CD8-positive, alpha-beta memory T cell (primary cell): ENCODE measurements at regions not wholly inside any gene's neighbourhood (a gene's known extent, or its start where the extent isn't known, plus 50 kb on each side); places are given as distances from the start of the nearest gene placed in this dataset.
"Not testable (repeated sequence)": the region's sequence is repeated elsewhere in the genome, so short reads cannot be mapped to it uniquely, and the experiment has no call there.

Source experiments
- CTCF ChIA-PET: fragments of 350-600 bp; sonication (Branson Sonifier 250); formaldehyde crosslinking; loops from one replicate; lab custom pipeline; 2021; ENCODE audit warnings: antibody characterized with exemption; lab: Charles Lee
- POLR2A ChIA-PET: fragments of 350-600 bp; sonication (Branson Sonifier 250); formaldehyde crosslinking; loops from one replicate; lab custom pipeline; 2021; ENCODE audit warnings: antibody characterized with exemption; lab: Charles Lee
- DNase-seq, 5 donors: peaks; one replicate each; pipeline versions ENCODE4 v3.0.0 to v3.0.0-alpha.2; 2020 to 2022; ENCODE audit warnings: mixed read lengths in 1 of 5
- H3K27ac ChIP-seq: one replicate; pipeline ENCODE4 v1.7.0; 2013; ENCODE audit warnings: low read depth, mild to moderate bottlenecking, low read length, moderate library complexity
- H3K27me3 ChIP-seq: 2 replicates; pipeline ENCODE4 v1.7.0; 2013; ENCODE audit warnings: low read length, mild to moderate bottlenecking; ENCODE audit not compliant: insufficient read depth, poor library complexity, severe bottlenecking
- H3K36me3 ChIP-seq: 2 replicates; pipeline ENCODE4 v1.7.0; 2013; ENCODE audit warnings: mild to moderate bottlenecking, low read length, moderate library complexity; ENCODE audit not compliant: insufficient read depth
- H3K4me1 ChIP-seq: 2 replicates; pipeline ENCODE4 v1.7.0; 2013; ENCODE audit warnings: mild to moderate bottlenecking, low read length, moderate library complexity; ENCODE audit not compliant: insufficient read depth
- H3K4me3 ChIP-seq: 2 replicates; pipeline ENCODE4 v1.7.0; 2013; ENCODE audit warnings: mild to moderate bottlenecking, low read length
- H3K9me3 ChIP-seq: 2 replicates; pipeline ENCODE4 v1.7.0; 2013; ENCODE audit warnings: mild to moderate bottlenecking, low read length
- H3K27ac Mint-ChIP-seq, 8 donors: one replicate each; pipeline ENCODE4 v1.8.0; 2020 to 2021; ENCODE audit warnings: mixed read lengths in 8 of 8, mild to moderate bottlenecking in 6 of 8, inconsistent platforms in 3 of 8, moderate library complexity in 3 of 8
- H3K27me3 Mint-ChIP-seq, 2 donors: one replicate each; pipeline ENCODE4 v1.8.0; 2020 to 2021; ENCODE audit warnings: mixed read lengths in 2 of 2, mild to moderate bottlenecking in 1 of 2, moderate library complexity in 1 of 2
- H3K36me3 Mint-ChIP-seq, 3 donors: one replicate each; pipeline ENCODE4 v1.8.0; 2020 to 2021; ENCODE audit warnings: mixed read lengths in 3 of 3, inconsistent platforms in 1 of 3, mild to moderate bottlenecking in 1 of 3
- H3K4me1 Mint-ChIP-seq, 3 donors: one replicate each; pipeline ENCODE4 v1.8.0; 2020 to 2021; ENCODE audit warnings: mixed read lengths in 3 of 3, inconsistent platforms in 1 of 3, mild to moderate bottlenecking in 1 of 3
- H3K4me3 Mint-ChIP-seq, 7 donors: one replicate each; pipeline ENCODE4 v1.8.0; 2020 to 2021; ENCODE audit warnings: mixed read lengths in 7 of 7, mild to moderate bottlenecking in 6 of 7, moderate library complexity in 4 of 7, inconsistent platforms in 2 of 7
- H3K9me3 Mint-ChIP-seq, 5 donors: one replicate each; pipeline ENCODE4 v1.8.0; 2020 to 2022; ENCODE audit warnings: mixed read lengths in 5 of 5, mild to moderate bottlenecking in 3 of 5, moderate library complexity in 2 of 5, inconsistent platforms in 1 of 5

DNA sequence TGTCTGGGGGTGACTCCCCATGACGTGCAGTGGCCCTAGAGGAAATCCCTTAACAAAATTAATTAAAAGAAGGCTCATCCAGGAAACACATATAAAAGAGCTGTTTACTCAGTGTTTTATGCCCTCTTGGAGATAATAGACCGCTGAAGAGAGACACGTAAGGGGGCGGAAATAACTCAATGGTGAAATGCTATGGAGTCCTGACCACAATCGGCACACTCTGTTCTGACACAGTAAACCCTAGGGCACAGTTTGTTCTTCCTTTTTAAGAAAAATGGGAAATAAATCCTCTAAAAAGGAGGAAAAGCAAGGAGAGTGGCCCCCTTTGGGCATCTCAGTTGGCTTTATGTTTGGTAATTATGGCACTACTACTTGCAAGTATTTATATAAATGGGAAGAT is 237.3 kb downstream of the POTEH start:
- H3K9me3 ChIP-seq, H3K27ac ChIP-seq, H3K4me1 ChIP-seq, H3K36me3 Mint-ChIP-seq, H3K4me3 Mint-ChIP-seq, POLR2A ChIA-PET, H3K27me3 ChIP-seq, H3K36me3 ChIP-seq, H3K4me1 Mint-ChIP-seq, DNase-seq, H3K27me3 Mint-ChIP-seq, H3K27ac Mint-ChIP-seq, CTCF ChIA-PET, H3K4me3 ChIP-seq, H3K9me3 Mint-ChIP-seq: not testable (repeated sequence)
